NCI-H1436 treated with DMSO at 0.1 percent for 48 hours (cell line): ENCODE measurements at regions not wholly inside any gene's neighbourhood (a gene's known extent, or its start where the extent isn't known, plus 50 kb on each side); places are given as distances from the start of the nearest gene placed in this dataset.
"Not testable (repeated sequence)": the region's sequence is repeated elsewhere in the genome, so short reads cannot be mapped to it uniquely, and the experiment has no call there.

Experiments used
- DNase-seq: peaks from one replicate; lab custom pipeline; 2025; lab: John Stamatoyannopoulos, UW

DNA sequence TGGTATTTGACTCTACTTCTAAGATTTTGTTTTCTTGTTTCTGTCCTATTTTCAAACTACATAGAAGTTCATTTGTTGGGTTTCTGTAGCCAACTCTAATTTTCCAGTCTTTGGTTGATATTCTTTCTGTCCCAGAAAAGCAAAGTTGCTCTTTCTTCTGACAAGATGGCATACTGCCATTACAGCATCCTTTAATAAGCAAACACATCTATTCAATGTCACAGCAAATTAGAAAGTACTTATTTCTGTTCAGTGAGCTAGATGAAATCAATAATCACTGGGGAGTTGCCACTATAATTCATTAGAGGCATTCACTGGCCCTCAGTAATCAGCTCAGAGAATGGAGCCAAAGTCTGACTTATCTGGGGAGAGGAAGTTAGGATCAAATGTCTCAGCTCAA, 1258.0 kb upstream of the IGFBP7 start:
- DNase-seq, result no peak

- DNase-seq, result no peak
Observed at GRCh38 chr4:58360354-58361133, 1250.4 kb upstream of the IGFBP7 start.

GRCh38 chr4:58359590-58359989, 1249.4 kb upstream of the IGFBP7 start:
- no peak for DNase-seq

GRCh38 chr4:58357947-58358346, 1247.8 kb upstream of the IGFBP7 start:
- DNase-seq, result no peak

DNA sequence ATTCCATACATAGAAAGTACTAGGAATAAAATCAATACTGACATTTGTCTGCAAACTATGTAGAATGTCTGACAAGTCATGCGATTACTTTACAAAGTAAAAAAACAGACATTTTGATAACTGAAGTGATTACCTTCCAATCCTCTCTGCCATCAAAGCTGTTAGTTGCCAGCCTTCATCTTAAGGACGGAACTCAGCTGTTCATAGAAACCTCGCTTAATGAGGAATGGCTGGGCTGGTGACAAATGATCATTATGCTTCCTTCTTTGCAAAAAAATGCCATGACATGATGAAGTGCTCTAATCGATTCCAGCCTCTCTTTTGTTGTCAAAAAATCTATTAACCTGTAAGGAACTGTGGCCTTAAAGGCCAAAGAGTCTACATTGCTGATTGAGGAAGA, 1214.9 kb upstream of the IGFBP7 start:
- DNase-seq, result no peak

DNA sequence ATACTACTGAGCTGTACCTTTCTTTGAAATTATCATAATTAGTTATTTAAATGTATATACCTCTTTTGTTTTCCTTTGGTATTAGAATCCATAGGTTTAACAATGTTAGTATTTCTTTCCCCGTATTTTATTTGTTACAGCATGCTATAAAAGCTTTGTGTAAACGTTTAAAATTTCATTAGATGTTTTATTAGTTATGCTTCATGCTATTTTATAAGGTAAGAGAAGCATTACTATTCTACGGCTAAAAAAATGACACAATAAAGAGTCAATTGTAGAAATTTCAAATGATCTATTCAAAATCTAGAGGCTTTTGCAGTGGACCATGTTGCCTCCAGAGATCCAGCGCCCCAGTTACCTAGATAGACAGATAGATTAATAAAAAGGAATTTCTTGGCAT, 1203.3 kb upstream of the IGFBP7 start:
- DNase-seq, result no peak

- DNase-seq, result no peak
Observed at GRCh38 chr4:58303456-58303855, 1193.3 kb upstream of the IGFBP7 start.

GRCh38 chr4:58301376-58301999, 1191.3 kb upstream of the IGFBP7 start:
- no peak for DNase-seq

DNA sequence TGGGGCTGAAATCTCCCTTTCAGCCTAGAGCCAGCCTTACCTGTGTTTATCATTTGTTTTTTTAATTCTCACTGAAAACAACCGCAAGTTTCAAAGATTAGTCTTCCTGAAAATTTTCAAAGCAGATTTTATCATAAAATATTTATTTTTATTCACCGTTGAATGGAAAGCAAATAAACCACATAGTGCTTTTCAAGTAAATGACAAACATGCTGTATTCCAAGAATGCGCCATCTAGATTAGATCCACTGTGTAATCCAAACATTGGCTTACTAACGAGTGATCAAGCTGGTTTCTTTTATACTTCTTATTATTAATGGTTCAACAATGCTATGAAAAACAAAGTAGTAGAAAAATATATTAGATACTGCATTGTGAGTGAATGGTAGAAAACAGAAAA, 1176.2 kb upstream of the IGFBP7 start:
- DNase-seq, result no peak

- not testable (repeated sequence) for DNase-seq
Observed at GRCh38 chr4:58280928-58281327, 1170.7 kb upstream of the IGFBP7 start.

- DNase-seq, result no peak
Observed at GRCh38 chr4:58275856-58276255, 1165.7 kb upstream of the IGFBP7 start.

GRCh38 chr4:58274553-58274952, 1164.4 kb upstream of the IGFBP7 start:
- no peak for DNase-seq

- DNase-seq, result no peak
Observed at GRCh38 chr4:58272311-58272710, 1162.1 kb upstream of the IGFBP7 start.

DNA sequence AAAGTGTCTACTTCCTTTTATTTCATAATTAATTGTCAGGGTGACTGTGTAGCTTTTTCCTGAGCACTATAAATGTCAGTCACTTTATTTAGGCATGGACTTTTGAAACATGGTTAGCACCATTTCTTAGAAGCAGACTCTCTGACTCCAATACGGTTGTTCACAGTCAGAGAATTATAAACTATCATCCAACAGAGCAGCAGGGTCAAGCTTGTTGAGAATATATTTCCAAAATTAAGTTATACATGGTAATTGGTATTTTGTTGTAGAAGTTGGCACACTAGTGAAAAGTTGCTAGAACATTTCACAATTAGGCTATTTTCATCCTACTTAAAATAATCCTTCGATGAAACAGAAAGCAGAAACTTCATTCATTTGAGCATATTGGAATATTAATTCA, 1155.5 kb upstream of the IGFBP7 start:
- no peak for DNase-seq

DNA sequence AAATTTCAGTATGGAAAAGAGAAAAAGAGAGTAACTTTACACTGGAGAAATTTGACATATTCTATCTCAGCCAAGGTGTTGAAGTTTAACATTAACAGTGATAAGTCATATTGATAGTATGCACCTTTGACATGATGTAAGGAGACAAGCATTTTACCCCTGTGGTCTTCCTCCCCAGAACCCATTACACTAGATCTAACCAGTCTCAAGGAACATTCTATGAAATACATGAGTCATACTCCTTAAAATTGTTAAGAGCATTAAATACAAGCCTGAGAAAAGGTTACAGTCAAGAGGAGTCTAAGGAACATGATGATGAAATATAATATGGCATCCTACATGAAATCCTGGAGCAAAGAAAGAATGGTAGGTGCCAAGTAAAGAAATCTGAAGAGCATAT, 1151.3 kb upstream of the IGFBP7 start:
- DNase-seq, result no peak

- DNase-seq, result no peak
Observed at GRCh38 chr4:58254291-58254690, 1144.1 kb upstream of the IGFBP7 start.

GRCh38 chr4:58252656-58253055, 1142.5 kb upstream of the IGFBP7 start:
- DNase-seq, result no peak

GRCh38 chr4:58247792-58248191, 1137.6 kb upstream of the IGFBP7 start:
- no peak for DNase-seq

DNA sequence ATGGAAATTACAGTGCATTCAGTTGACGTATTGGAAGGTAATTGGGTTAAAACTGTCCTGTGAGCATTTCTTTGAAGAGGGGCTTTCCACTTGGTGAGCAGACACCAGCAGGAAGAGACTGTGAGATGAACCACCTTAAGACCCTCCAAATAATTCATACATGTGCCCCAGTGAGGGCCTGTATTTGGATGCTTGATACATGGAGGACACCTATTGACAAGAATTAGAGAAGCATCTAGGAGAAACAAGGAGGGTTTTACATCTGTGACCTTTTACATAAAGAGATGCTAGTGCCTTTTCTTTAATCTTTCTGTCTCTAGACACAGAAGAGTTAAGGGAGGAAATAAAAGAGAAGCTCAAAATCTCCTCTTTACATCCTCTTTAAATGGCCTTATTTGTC, 1115.3 kb upstream of the IGFBP7 start:
- no peak for DNase-seq

- no peak for DNase-seq
Observed at GRCh38 chr4:58219179-58219578, 1109.0 kb upstream of the IGFBP7 start.

DNA sequence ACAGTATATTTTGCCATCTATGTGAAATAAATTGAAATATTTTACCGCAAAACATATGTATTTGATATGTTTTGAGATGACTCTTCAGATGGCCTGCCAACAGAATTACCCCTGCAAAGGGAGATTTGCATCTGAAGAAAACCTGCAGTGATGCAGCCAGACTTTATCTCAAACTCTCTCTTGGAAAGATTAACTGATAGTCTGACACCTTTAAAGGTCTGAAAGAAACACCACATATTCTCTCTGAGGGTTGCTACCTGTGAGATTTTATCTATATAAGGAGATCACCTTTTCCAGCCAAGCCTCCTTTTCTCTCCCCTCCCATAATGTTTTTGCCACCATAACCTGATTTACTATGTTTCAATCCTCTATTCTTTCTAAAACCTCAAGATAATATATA, 1106.3 kb upstream of the IGFBP7 start:
- no peak for DNase-seq

DNA sequence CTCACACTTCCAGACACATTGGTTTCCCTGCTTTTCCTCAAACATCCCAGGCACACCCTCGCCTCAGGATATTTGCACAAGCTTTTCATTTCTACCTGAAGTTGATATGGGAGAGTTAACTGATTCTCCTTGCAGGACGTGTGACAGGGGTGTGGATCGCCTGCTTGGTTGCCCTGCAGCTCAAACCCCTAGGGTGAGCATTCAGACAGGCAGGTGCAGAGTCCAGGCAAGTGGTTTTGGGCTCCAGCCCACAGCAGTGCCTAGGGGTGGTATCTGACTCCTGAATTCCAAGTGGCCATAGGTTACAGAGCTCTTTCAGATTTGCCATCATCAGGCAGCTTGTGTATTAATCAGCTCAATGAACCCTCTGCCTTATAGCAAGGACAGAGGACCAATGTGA, 1104.2 kb upstream of the IGFBP7 start:
- no peak for DNase-seq

DNA sequence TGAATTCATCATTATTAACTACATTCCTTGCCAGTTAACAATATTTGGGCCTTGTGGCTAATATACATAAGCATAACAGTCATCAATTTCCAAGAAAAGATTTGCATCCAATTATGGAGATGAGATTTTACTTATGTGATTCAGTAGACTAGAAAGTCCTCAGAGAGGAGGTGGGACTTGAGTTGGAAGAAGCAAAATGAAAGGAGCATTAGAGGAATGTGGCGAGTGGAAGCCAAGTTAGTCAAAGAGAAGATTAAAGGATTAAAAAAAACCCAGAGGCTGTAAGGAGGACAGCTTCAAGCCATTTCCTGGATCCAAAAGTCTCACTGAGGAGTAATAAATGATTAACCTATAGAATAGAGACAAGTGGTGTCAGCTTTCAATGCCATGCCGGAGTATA, 1099.4 kb upstream of the IGFBP7 start:
- DNase-seq, result no peak

DNA sequence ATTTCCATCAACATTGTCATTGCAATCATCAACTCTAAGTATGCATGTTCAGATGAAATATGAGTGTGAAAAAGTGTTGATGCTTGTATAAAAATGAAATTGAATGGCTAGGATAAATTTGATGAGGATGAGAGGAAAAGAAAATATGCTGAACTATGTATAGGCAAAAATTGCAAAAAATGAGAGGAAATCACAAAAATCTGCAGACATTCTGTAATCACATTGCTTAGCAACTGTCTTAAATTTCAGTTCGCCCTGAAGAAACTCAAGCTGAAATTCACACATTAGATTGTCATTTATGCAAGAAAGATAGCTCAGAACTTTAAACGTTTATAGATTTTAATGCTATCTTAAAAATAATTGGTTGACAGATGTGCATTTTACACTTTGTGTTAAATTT, 1098.8 kb upstream of the IGFBP7 start:
- DNase-seq, result no peak
